NCI-H2171 (cell line): ENCODE measurements at regions not wholly inside any gene's neighbourhood (a gene's known extent, or its start where the extent isn't known, plus 50 kb on each side); places are given as distances from the start of the nearest gene placed in this dataset.

Experiments used
- DNase-seq: peaks from one replicate; lab custom pipeline; 2025; lab: John Stamatoyannopoulos, UW

DNA sequence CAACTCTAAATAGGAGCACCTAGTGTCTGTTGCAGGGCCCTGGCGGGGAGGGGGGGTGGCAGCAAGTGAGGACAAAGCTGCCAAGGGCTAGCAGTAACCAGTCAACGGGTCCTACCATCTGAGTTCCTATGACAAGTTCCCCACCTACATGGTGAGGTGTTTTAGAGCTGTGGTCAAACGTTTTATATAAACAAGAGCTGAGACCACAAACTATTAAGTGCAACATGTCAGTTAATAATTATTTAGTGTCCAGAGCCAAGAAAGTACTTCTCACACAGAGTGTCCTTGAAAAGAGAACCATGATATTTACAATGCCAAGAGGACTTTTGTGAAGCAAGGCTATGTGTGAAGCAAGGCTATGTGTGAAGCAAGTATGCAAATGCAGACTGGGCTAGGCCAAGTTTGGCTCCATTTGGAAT, 434.7 kb downstream of the TNS3 start:
- DNase-seq, result no peak

DNA sequence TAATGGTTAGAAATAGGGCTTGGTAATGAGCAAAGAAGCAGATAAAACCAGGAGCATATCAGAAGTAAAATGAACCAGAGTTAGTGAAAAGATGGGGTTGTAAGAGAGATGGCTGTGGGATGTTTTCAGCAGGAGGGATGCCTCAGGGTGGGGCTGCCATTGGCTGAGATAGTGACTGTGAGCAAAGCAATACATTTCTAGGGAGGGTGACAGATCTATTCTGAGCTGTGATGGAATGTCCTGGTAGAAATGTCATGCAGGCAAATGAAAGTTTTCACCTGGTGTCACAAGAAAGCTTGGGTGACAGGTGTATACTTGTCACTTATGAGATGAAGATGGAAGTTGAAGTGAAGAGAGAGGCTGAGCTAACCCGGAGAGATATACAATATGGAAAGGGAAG, 435.9 kb downstream of the TNS3 start:
- no peak for DNase-seq

DNA sequence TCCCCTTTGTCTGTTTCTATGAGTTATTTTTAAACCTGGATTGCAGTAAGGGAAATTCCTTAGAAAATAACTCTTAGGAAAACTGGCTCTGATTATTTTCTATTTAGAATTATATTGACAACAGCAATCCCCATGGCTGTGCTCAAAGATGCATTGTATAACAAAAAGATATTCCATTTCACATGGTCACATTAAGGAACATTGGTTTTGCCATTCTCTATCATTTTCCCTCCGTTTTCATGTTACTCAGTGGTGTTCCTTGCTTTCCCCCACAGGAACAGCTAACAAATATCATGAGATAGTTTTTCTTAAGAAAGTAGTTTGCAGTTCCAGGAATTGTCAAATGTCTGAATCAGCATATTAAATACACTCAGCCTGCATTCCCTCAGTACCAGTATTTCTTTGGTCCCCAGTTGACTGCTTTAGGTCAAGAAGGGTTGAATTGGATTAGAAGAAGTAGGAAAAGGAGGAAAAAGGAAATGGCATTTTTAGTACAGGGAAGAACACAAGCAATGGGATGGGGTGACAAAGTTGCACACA, 436.7 kb downstream of the TNS3 start:
- DNase-seq, result no peak

DNA sequence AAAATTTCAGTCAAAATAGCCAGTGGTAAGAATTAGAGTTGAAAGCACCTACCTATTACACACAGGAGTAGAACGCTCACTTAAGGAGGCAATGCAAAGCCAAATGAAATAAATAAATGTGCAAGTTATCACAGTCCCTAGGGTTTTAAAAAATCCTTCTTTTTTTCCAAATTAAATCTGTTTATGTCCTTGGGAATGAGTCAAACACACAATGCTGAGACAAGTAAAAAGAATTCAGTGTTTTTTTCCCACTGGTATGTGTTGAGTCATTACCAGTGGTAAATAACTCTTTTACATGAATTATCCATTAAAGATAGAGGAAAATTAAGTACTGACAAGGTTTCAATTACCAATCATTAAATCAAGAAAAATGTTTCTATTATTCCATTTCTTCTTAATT, 438.6 kb downstream of the TNS3 start:
- DNase-seq, result no peak

DNA sequence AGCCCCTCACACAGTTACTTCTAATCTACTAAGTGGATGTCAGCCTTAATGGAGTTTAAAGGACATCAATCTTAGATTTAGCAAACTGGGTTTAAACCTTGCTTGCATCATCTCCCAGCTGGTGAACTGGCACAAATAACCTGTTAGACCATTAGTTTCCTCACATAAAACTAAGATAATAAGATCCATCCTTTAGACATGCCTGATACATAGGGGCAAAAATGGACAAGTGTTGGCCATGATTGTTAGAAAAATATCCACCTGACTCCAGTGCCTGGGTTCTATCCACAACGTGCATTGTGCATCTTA, 439.1 kb downstream of the TNS3 start:
- no peak for DNase-seq

DNA sequence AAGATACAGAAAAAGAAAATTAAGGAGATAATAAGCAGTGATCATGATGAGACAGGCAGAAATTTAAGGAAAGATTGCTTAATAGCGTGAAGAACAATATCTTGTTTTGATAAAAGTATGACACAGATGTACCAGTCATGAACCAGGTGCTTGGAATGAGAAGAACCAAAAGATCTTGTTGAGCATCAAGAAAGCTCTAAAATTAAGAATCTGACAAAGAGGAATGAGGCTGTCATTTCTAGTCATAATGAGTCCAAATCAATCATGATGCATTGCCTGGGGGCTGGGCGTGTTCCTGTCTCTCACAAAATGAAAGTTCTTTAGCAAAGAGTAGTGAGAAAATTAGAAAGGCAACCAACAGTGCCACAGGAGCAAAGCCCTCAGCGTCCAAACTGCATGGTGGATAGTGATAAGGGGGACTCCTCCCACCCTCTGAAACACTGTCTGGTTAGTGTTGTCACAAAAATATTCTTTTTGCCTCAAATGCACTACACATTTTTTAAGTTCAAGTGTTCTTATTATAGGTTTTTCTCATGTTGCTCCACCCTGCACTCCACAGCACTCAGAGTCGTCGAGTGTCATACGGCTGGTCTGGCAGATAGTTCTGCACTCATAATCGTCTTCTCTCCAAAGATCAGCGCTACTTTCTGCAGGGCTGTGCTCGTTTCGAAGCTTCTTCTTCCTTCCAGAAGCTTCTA, 439.6 kb downstream of the TNS3 start:
- DNase-seq, result no peak

DNA sequence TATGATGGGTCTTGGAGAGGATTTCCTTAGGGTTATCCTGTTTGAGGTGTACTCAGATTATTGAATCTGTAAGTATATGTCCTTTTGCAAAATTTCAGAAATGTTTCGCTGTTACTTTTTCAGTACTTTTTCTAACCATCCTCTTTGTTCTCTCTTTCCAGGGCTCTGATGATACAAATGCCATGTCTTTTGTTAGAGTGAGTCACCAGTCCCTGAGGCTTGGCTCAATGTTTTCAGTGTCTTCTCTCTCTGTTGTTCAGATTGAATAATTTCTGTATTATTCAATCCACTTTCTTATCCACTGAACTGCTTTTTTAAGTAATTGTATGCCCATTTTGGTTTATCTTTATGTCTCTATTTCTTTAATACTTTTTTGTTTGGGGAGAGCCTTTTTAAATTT, 449.4 kb downstream of the TNS3 start:
- no peak for DNase-seq

DNA sequence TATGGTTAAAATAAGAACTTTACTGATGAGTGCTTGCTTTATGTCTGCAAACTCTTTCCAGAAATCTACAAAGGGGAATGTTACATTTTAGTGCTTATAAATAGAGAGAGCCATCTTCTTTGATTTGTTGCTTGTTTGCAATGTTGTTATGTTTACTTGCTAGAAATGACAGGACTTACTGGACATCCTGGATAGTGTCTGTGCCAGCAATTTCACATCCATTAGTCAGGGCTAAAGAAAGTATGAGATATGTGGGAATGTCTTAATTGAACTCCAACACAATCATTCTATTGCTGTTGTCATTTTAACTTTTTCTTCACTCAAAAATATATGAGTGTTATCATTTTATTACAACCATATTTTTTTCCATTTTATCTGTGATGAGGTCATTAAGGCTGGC, 453.2 kb downstream of the TNS3 start:
- DNase-seq, result no peak

DNA sequence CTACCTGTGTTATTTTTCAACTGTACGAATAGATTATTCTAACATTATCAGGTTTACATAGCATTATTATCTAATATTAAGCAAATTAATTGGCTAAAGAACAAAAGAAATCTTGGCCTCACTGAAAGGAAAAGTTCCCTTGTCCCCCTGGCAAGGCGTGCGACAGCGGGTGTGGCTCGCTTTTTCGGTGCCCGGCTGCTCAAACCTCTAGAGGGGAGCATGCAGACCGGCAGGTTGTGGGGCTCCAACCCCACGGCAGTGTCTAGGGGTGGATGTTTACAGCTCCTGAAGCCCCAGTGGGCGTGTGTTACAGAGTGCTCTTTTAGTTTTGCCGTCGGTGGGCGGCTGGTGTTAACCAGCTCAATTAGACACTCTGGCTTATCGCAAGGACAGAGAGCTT, 456.4 kb downstream of the TNS3 start:
- DNase-seq, result no peak

DNA sequence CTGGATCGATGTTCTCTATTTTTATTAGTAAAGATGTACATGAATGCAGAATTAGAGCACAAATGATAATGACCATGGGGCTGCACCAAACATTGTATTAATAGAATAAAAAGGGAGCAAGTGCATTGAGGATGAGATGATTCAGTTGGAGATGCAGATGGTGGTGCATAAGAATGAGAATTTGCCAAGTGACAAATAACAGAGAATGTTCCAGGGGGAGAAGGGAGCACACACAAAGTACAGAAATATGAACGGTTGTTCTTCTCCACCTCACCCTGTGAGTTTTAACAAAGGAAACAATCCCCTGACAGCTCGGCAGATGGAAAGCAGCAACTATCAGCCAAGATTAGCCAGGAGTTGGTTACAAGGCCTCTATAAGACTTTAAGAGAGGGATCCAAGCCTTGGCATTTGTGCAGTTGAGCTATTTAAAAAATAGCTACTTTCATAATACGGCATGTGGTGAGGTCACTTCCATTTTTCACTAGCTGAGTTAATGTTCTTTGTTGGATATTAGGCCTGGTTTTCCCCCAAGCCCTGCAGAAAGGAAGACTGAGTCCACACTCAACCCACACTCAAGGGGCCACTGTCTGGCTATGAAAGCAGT, 462.5 kb downstream of the TNS3 start:
- DNase-seq, result no peak

DNA sequence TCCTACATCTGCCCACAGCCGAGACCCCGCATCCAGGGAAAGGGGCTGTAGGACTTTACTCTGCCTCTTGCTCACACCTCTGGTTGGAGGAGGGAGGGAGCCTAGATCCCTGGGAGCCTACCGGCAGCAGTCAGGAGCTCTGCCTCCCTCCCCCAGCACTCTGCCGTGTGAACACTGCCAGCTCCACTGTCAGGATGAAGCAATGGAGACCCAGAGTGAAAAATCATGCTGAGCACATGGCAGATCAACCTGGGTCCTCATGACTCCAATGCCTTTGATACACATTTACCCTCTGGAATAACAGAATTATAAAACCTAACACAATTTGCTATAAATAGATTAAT, 477.7 kb downstream of the TNS3 start:
- no peak for DNase-seq

DNA sequence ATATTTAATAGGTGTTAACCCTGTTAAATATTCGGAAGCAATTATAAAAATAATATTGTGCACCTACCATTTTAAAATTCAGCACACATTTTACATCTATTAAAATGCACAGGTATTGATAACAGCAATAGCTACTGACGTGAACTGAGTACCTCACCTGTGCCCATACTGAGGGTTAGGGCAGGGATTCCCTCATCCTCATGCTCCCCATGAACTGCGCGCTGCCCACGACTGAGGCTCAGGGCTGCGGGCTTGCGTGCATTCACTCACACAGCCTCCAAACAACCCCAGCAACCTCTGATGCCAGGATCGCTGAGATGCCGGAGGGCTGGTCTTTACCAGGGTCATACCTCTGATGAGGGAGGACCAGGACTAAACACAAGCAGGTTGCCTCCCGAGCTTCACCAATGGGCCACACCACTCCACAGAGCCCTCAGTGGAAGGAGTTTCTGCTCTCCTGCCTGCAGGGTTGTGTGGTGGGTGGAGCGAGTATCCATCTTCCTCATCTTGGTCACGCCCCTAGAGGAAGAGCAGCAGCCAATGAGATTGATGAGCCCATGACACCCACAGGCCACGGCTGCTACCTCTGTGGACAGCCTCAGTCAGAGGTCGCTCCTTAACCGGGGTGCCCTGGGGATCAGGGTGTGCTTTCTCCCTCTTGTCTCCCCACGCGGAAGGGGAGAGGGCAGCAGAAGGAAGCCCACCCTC, 478.3 kb downstream of the TNS3 start:
- no peak for DNase-seq

DNA sequence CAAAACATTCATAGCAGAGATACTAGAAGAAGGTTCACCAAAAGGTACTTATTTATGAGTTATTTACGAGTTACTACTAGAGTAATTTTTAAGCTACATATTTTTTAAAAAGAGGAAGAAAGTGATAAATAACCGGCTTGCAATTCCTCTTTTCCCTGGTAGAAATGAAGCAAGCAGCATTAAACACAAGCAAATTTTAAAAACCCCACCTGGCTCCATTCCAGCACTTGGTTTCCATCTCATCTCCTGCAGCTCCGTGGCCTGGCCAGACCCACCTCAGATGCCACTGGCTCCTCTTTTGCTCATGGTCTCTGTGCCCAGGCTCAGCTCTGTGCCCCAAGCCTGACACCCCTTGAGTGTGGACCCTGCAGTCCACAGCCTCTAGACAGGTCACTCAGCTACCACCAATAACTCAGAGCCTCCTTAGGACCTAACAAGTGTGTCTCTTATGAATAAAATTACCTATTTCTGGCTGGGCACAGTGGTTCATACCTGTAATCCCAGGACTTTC, 479.5 kb downstream of the TNS3 start:
- DNase-seq, result no peak

DNA sequence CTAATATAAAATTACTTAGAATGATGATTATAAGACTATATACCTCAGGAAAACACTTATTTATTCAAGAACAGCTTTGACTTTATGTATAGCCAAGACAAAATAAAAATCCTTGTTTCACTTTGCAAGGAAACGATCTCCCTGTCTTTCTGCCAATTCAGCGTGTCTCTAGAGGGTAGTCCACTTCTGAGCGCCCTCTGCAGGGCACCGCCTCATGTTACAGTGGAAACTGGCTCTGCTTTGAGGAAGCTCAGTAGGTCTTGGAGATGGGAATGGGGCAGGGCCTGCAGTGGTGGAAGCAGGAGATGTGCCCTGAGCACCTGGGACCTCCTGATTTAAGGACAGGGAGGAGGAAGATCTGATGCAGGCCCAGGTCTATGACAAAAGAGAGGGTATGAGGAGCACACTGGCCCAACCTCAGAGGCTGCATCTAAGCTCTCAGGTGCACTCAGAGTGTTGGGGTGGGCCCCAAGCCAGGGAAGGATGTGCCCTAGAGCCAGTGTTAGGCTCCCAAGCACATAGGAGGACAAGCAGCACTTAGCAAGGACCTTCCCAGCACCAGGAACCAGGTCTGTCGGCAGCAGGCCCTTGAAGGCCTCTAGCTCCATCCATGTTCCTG, 481.0 kb downstream of the TNS3 start:
- DNase-seq, result no peak

DNA sequence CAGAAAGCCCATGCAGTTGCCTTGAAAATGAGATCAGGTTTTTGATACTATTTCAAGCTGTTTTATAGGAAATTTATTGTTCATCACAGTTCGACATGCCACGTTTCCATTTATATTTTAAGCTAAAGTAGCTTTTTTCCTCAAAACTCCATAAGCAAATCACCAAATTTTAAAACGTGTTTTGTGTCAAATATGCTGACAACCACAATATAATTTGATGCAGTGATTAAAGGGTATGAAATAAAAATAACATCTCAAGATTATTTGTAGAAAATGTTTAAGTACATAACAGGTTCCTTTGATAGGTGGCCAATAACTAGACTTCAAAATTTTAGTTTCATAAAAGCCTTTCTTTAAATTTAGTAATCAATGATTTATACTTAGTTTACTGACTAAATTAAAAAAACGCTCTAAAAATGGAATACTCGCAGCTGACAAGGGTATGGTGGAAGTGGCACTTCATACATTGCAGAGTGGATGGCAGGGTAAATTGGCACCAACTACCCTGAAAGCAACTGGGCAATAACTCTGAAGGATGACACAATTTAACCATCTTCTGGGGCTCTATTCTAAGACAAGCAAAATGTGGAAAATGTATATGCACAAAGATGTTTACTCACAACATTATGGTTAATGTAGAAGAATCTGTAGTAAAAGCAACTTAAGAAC, 481.6 kb downstream of the TNS3 start:
- DNase-seq, result no peak

DNA sequence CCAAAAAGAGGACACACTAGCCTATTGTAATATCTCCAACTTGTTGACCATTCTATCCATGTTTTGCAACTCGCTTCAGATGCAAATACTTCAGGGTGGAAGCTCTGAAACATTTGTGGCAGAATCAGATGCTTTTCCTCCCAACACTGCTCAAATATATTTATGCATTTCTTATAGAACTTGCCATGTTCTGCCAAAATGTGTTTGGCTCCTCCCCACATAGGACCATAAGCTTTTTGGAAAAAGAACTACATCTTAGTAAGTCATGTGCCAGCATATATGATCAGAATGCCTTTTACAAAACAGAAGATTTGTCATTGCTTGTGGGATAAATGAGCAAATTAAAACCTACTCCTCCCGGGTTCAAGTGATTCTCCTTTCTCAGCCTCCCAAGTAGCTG, 484.5 kb downstream of the TNS3 start:
- no peak for DNase-seq

DNA sequence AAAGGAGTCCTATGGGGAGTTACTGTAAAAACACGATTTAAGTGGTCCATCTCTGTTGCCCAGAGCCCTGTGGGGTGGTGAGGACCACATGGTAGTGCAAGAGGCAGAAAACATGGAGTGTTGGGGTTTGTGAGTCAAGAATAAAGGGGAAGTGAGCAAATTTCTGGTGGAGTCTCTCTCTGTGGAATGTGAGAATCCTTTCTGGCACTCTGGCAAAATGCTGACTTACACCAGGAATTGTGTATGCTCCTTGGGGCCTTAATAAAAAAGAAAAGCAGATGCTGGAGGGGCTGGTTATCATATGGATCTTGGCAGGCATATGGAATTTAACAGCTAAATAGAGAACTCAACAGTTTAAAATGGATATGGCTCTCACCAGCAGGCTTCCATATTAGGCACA, 486.0 kb downstream of the TNS3 start:
- no peak for DNase-seq

DNA sequence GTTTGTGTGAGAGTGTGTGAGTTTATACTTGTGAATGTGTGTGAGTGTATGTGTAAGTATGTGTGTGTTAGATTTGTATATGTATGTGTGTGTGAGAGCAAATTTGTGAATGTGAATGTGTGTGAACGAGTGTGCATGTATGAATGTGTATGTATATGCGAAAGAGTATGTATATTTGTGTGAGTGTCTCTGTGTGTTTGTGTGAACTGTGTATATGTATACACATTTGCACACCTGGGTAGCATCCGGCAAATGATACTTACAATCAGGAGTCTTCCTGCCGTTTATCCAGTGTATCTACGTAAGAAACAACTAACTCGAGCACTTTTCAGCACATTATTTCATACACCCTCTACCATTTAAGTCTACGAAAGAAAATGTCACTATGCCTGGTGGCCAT, 487.4 kb downstream of the TNS3 start:
- DNase-seq, result no peak

DNA sequence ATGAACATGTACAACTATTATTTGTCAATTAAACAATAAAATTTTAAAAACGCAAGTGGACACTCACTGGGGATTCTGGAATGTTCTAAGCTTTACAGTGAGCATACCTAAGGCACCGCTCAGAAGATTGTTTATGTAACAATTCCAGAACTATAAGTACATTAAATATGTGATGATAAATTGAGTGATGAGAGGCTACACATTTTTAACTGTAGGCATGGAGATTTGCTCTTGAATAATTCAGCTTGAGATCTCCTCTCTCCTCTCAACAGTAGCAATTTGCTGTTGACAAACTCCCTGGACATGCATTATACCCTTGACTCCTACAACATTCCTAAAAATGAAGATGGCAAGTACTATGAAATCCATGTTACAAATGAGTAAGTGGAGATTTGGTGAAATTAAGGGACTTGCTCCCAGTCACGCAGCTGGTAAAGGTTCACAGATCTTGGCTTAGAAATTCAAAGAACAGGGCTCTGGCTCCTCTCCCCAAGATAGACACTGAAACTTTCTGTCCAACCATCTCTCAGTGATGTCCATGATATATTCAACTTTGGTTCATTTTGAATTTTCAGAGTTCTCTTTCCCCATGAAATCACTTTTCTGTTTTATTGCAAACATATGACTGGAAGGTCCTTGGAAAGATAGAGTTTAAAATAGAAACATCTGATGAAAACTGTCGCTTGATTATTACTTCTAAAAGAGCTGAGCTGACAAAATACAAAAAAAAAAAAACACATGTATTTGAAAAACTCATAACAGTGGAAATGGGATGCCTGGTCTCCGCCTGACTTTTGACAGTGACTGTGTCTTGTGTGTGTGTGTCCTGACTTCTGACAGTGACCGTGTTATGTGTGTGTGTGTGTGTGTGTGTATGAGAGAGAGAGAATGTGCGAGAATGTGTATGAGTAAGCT, 488.3 kb downstream of the TNS3 start:
- no peak for DNase-seq

DNA sequence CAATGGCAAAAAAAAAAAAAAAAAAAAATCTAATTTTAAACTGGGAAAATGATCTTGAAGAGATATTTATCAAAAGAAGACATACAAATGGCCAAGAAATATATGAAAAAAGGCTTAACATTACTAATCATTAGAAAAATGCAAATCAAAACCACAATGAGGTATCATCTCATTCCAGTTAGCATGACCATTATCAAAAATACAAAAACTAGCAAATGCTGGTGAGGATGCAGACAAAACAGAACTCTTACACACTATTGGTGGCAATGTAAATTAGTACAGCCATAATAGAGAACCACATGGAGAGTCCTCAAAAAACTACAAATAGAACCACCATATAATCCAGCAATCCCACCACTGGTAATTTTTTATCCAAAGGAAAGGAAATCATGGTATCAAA, 489.6 kb downstream of the TNS3 start:
- no peak for DNase-seq

DNA sequence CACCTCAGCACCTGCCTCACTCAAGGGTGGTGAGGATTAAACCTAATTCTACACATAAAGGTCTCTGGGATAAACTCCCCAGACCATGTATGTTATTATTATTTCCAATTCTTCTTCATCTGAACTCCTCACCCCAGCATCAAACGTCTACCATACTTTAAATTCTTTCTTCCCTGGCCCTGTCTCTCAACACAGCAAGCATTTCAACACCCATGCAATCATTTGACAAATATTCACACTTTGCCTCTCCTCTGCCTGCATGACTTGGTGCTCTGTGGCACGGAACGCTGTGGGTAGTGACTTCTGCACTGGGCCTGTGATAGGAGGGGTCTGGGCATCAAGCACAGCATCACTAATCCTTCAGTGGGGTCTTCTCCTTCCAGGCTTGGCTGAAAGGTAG, 490.8 kb downstream of the TNS3 start:
- DNase-seq, result no peak
